GM19452 (cell line): ENCODE measurements at regions not wholly inside any gene's neighbourhood (a gene's known extent, or its start where the extent isn't known, plus 50 kb on each side); places are given as distances from the start of the nearest gene placed in this dataset.

Experiments used
- ATAC-seq: cut with Tn5 transposase; IDR thresholded peaks from one replicate; pipeline ENCODE4 v1.9.1; 2021; ENCODE audit not compliant: unreplicated experiment

GRCh38 chr19:31693933-31694269 is 344.7 kb upstream of the TSHZ3 start:
- no peak for ATAC-seq

- no peak for ATAC-seq
Observed at GRCh38 chr19:31694761-31695160, 345.5 kb upstream of the TSHZ3 start.

GRCh38 chr19:31699421-31699820 is 350.2 kb upstream of the TSHZ3 start:
- no peak for ATAC-seq

GRCh38 chr19:31701146-31701545 is 351.9 kb upstream of the TSHZ3 start:
- no peak for ATAC-seq

- ATAC-seq: no peak
Observed at GRCh38 chr19:31705656-31706055, 356.4 kb upstream of the TSHZ3 start.

GRCh38 chr19:31706131-31706530 is 356.9 kb upstream of the TSHZ3 start:
- ATAC-seq: no peak

- no peak for ATAC-seq
Observed at GRCh38 chr19:31706691-31707620, 357.7 kb upstream of the TSHZ3 start.

- ATAC-seq: no peak
Observed at GRCh38 chr19:31708520-31708919, 359.3 kb upstream of the TSHZ3 start.

- no peak for ATAC-seq
Observed at GRCh38 chr19:31709476-31709875, 360.2 kb upstream of the TSHZ3 start.

- ATAC-seq: no peak
Observed at GRCh38 chr19:31715249-31715945, 366.2 kb upstream of the TSHZ3 start.

- ATAC-seq: no peak
Observed at GRCh38 chr19:31716826-31717225, 367.6 kb upstream of the TSHZ3 start.

GRCh38 chr19:31717269-31717923 is 368.2 kb upstream of the TSHZ3 start:
- ATAC-seq: no peak

- no peak for ATAC-seq
Observed at GRCh38 chr19:31718032-31718431, 368.8 kb upstream of the TSHZ3 start.

- no peak for ATAC-seq
Observed at GRCh38 chr19:31718898-31719297, 369.7 kb upstream of the TSHZ3 start.

- no peak for ATAC-seq
Observed at GRCh38 chr19:31723101-31723500, 373.9 kb upstream of the TSHZ3 start.

- no peak for ATAC-seq
Observed at GRCh38 chr19:31725051-31725450, 375.8 kb upstream of the TSHZ3 start.

- no peak for ATAC-seq
Observed at GRCh38 chr19:31727536-31727935, 378.3 kb upstream of the TSHZ3 start.

- no peak for ATAC-seq
Observed at GRCh38 chr19:31730270-31730669, 381.0 kb upstream of the TSHZ3 start.

GRCh38 chr19:31733591-31733990 is 384.4 kb upstream of the TSHZ3 start:
- ATAC-seq: no peak

- ATAC-seq: no peak
Observed at GRCh38 chr19:31742249-31742648, 393.0 kb upstream of the TSHZ3 start.

GRCh38 chr19:31745731-31746130 is 396.5 kb upstream of the TSHZ3 start:
- no peak for ATAC-seq

GRCh38 chr19:31749231-31749630 is 400.0 kb upstream of the TSHZ3 start:
- no peak for ATAC-seq
